OCI-LY3 (cell line): ENCODE measurements at regions not wholly inside any gene's neighbourhood (a gene's known extent, or its start where the extent isn't known, plus 50 kb on each side); places are given as distances from the start of the nearest gene placed in this dataset.

Experiments
- EZH2phosphoT487 ChIP-seq: fragments of 200-600 bp; shearing (Covaris generic); IDR thresholded peaks from 2 replicates; pipeline ENCODE4 v1.6.1; 2018; ENCODE audit warnings: antibody characterized with exemption, mixed run types, low read depth
- TF ChIP-seq, protein P1 (sequence below): fragments of 200-600, 300-600 bp; sonication (generic); IDR thresholded peaks from 2 replicates; pipeline ENCODE4 v1.5.1; 2014; ENCODE audit warnings: antibody characterized with exemption, low read length, low read depth

DNA sequence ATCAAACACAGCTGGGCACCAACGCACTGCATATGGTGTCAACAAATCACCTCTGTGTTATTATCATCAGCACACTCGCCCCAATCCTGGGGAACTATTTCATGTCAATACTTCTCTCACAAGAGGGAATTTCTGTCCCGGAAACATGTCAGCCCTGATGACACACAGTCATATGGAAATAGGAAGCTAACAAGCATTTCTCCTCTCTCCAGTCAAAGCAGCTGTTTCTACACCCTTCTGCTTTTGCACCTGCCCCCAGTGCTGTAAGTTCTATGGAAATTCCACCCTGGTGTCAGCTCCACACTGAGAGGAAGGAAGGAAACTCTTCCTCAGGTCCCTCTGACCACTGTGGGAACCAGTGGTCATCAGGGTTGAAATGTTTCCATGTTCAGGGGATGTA is 447.6 kb upstream of the ID2 start:
- TF ChIP-seq, protein P1, sequence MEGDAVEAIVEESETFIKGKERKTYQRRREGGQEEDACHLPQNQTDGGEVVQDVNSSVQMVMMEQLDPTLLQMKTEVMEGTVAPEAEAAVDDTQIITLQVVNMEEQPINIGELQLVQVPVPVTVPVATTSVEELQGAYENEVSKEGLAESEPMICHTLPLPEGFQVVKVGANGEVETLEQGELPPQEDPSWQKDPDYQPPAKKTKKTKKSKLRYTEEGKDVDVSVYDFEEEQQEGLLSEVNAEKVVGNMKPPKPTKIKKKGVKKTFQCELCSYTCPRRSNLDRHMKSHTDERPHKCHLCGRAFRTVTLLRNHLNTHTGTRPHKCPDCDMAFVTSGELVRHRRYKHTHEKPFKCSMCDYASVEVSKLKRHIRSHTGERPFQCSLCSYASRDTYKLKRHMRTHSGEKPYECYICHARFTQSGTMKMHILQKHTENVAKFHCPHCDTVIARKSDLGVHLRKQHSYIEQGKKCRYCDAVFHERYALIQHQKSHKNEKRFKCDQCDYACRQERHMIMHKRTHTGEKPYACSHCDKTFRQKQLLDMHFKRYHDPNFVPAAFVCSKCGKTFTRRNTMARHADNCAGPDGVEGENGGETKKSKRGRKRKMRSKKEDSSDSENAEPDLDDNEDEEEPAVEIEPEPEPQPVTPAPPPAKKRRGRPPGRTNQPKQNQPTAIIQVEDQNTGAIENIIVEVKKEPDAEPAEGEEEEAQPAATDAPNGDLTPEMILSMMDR, result no peak
- TF ChIP-seq EZH2phosphoT487, result no peak
